ENCODE measurements at regions not wholly inside any gene's neighbourhood (a gene's known extent, or its start where the extent isn't known, plus 50 kb on each side); places are given as distances from the start of the nearest gene placed in this dataset.

GRCh38 chr17:77722366-77722765 is 236.1 kb upstream of the TNRC6C start:
- no peak for DNase-seq (ENCODE audit: extremely low read depth, insufficient read length)
- H3K27me3 ChIP-seq (replicated peaks; ENCODE audit: control insufficient read depth, insufficient read depth, low read length): 0 out of 2 replicates have a peak, but pooled peaks cover 2% of the 10 kb centered on the region
- no peak for TF ChIP-seq CTCF (IDR thresholded peaks at IDR 0.05; ENCODE audit: insufficient read depth, low read length, poor library complexity, severe bottlenecking)
- no peaks in the 10 kb centered on the region for H3K36me3 ChIP-seq (ENCODE audit: control insufficient read depth, insufficient read depth, low read length)
- H3K4me3 ChIP-seq (replicated peaks; ENCODE audit: low read depth, low read length): no peak overlapping the region

GRCh38 chr17:77723071-77723908 is 235.2 kb upstream of the TNRC6C start:
- TF ChIP-seq CTCF (IDR thresholded peaks at IDR 0.05; ENCODE audit: insufficient read depth, low read length, poor library complexity, severe bottlenecking): no peak
- 0 out of 2 replicates have a peak, but pooled peaks cover 2% of the 10 kb centered on the region for H3K27me3 ChIP-seq (replicated peaks; ENCODE audit: control insufficient read depth, insufficient read depth, low read length)
- no peak for DNase-seq (ENCODE audit: extremely low read depth, insufficient read length)
- H3K36me3 ChIP-seq (ENCODE audit: control insufficient read depth, insufficient read depth, low read length): no peaks in the 10 kb centered on the region
- H3K4me3 ChIP-seq (replicated peaks; ENCODE audit: low read depth, low read length): no peak overlapping the region

GRCh38 chr17:77723909-77724875 is 234.3 kb upstream of the TNRC6C start:
- Histone ChIP-seq H3K4me3 (replicated peaks; ENCODE audit: low read depth, low read length) (no peak overlapping the region), H3K27me3 (replicated peaks; ENCODE audit: control insufficient read depth, insufficient read depth, low read length) (peaks cover 2% of the 10 kb centered on the region; the same call in 1 of the 2 replicates), H3K36me3 (ENCODE audit: control insufficient read depth, insufficient read depth, low read length) (no peaks in the 10 kb centered on the region)
- DNase-seq (ENCODE audit: extremely low read depth, insufficient read length): no peak
- TF ChIP-seq CTCF (IDR thresholded peaks at IDR 0.05; ENCODE audit: insufficient read depth, low read length, poor library complexity, severe bottlenecking): no peak

GRCh38 chr17:77724876-77725615 is 233.5 kb upstream of the TNRC6C start:
- TF ChIP-seq CTCF (IDR thresholded peaks at IDR 0.05; ENCODE audit: insufficient read depth, low read length, poor library complexity, severe bottlenecking): no peak
- Histone ChIP-seq H3K4me3 (replicated peaks; ENCODE audit: low read depth, low read length) (no peak overlapping the region), H3K36me3 (ENCODE audit: control insufficient read depth, insufficient read depth, low read length) (no peaks in the 10 kb centered on the region), H3K27me3 (replicated peaks; ENCODE audit: control insufficient read depth, insufficient read depth, low read length) (peaks cover 2% of the 10 kb centered on the region; the same call in 1 of the 2 replicates)
- DNase-seq (ENCODE audit: extremely low read depth, insufficient read length): peak; percentile 19

GRCh38 chr17:77725846-77726245 is 232.7 kb upstream of the TNRC6C start:
- no peak overlapping the region for H3K4me3 ChIP-seq (replicated peaks; ENCODE audit: low read depth, low read length)
- no peak for TF ChIP-seq CTCF (IDR thresholded peaks at IDR 0.05; ENCODE audit: insufficient read depth, low read length, poor library complexity, severe bottlenecking)
- H3K36me3 ChIP-seq (ENCODE audit: control insufficient read depth, insufficient read depth, low read length): no peaks in the 10 kb centered on the region
- DNase-seq (ENCODE audit: extremely low read depth, insufficient read length): no peak
- peaks cover 2% of the 10 kb centered on the region; the same call in 1 of the 2 replicates for H3K27me3 ChIP-seq (replicated peaks; ENCODE audit: control insufficient read depth, insufficient read depth, low read length)

Measured in GM06990 (cell line).